GM12891 (cell line): ENCODE measurements at regions not wholly inside any gene's neighbourhood (a gene's known extent, or its start where the extent isn't known, plus 50 kb on each side); places are given as distances from the start of the nearest gene placed in this dataset.
"Not testable (repeated sequence)": the region's sequence is repeated elsewhere in the genome, so short reads cannot be mapped to it uniquely, and the experiment has no call there.

ENCODE experiments used
- POLR2A ChIP-seq: IDR thresholded peaks from 2 replicates; pipeline ENCODE4 v1.6.1; 2011; ENCODE audit warnings: low read depth, low read length, control low read depth
- POLR2AphosphoS5 ChIP-seq: IDR thresholded peaks from 2 replicates; pipeline ENCODE4 v1.6.1; 2011; ENCODE audit warnings: low read depth, low read length, control low read depth
- POU2F2 ChIP-seq: IDR thresholded peaks from 2 replicates; pipeline ENCODE4 v1.6.1; 2011; ENCODE audit warnings: low read depth, mild to moderate bottlenecking, control low read depth, low read length, moderate library complexity
- SPI1 ChIP-seq: IDR thresholded peaks from 2 replicates; pipeline ENCODE4 v1.6.1; 2011; ENCODE audit warnings: low read depth, low read length, control low read depth
- TAF1 ChIP-seq: IDR thresholded peaks from 2 replicates; pipeline ENCODE4 v1.6.1; 2011; ENCODE audit warnings: low read depth, low read length, control low read depth

- not testable (repeated sequence) for TF ChIP-seq TAF1, POLR2A, POLR2AphosphoS5, POU2F2, SPI1
These were observed 197.5 kb upstream of the FAT3 start for GRCh38 chr11:92027136-92027535.
